ENCODE measurements at regions not wholly inside any gene's neighbourhood (a gene's known extent, or its start where the extent isn't known, plus 50 kb on each side); places are given as distances from the start of the nearest gene placed in this dataset.

DNA sequence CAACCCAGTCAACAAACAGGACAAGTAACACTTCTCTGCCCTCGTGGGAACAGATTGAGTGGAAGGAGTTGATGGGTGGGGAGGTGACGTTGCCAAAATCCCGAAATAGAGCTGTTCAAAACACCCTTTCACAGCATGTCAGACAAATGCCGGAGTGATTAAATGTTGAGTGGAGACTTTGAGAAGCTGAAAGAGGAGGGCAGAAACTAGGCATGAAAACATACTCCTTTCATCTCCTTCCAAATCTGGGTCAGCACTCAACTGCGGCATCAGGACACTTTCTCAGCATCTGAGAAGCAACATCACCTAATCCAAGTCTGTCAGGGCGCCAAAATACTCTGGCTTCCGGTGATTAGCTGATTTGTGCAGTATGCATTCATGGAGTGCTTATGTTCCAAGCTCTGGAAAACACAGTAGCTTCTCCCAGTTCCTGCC lies 51.5 kb upstream of the MRI1 start:
- no peak for TF ChIP-seq RELA (CRISPR knock-in tag; IDR thresholded peaks at IDR 0.05)
- TF ChIP-seq ZNF230 (CRISPR knock-in tag; IDR thresholded peaks at IDR 0.05) = no peak
- TF ChIP-seq SCMH1 (CRISPR knock-in tag; IDR thresholded peaks at IDR 0.05; ENCODE audit: borderline replicate concordance) = no peak
- TF ChIP-seq ZNF232 (CRISPR knock-in tag; IDR thresholded peaks at IDR 0.05; ENCODE audit: borderline replicate concordance) = no peak
- no peak for TF ChIP-seq ZNF567 (CRISPR knock-in tag; IDR thresholded peaks at IDR 0.05; ENCODE audit: borderline replicate concordance)
- TF ChIP-seq BCL6 (CRISPR knock-in tag; IDR thresholded peaks at IDR 0.05) = no peak
- TF ChIP-seq, protein P1, sequence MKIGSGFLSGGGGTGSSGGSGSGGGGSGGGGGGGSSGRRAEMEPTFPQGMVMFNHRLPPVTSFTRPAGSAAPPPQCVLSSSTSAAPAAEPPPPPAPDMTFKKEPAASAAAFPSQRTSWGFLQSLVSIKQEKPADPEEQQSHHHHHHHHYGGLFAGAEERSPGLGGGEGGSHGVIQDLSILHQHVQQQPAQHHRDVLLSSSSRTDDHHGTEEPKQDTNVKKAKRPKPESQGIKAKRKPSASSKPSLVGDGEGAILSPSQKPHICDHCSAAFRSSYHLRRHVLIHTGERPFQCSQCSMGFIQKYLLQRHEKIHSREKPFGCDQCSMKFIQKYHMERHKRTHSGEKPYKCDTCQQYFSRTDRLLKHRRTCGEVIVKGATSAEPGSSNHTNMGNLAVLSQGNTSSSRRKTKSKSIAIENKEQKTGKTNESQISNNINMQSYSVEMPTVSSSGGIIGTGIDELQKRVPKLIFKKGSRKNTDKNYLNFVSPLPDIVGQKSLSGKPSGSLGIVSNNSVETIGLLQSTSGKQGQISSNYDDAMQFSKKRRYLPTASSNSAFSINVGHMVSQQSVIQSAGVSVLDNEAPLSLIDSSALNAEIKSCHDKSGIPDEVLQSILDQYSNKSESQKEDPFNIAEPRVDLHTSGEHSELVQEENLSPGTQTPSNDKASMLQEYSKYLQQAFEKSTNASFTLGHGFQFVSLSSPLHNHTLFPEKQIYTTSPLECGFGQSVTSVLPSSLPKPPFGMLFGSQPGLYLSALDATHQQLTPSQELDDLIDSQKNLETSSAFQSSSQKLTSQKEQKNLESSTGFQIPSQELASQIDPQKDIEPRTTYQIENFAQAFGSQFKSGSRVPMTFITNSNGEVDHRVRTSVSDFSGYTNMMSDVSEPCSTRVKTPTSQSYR (CRISPR knock-in tag; IDR thresholded peaks at IDR 0.05; ENCODE audit: borderline replicate concordance) = no peak
- no peak for TF ChIP-seq POLR2AphosphoS5 (IDR thresholded peaks at IDR 0.05; ENCODE audit: low read depth, low read length)
- TF ChIP-seq ZNF383 (CRISPR knock-in tag; IDR thresholded peaks at IDR 0.05; ENCODE audit: borderline replicate concordance) = no peak

Data from HepG2 (cell line).